GM19023 (cell line): ENCODE measurements at regions not wholly inside any gene's neighbourhood (a gene's known extent, or its start where the extent isn't known, plus 50 kb on each side); places are given as distances from the start of the nearest gene placed in this dataset.

Experiments used
- ATAC-seq: cut with Tn5 transposase; IDR thresholded peaks from one replicate; pipeline ENCODE4 v1.9.1; 2021; ENCODE audit warnings: mild to moderate bottlenecking, moderate library complexity; ENCODE audit not compliant: unreplicated experiment

- ATAC-seq, result no peak
Observed at GRCh38 chr5:74408150-74409043, 232.1 kb downstream of the ENC1 start.

- no peak for ATAC-seq
Observed at GRCh38 chr5:74407701-74408100, 232.8 kb downstream of the ENC1 start.

DNA sequence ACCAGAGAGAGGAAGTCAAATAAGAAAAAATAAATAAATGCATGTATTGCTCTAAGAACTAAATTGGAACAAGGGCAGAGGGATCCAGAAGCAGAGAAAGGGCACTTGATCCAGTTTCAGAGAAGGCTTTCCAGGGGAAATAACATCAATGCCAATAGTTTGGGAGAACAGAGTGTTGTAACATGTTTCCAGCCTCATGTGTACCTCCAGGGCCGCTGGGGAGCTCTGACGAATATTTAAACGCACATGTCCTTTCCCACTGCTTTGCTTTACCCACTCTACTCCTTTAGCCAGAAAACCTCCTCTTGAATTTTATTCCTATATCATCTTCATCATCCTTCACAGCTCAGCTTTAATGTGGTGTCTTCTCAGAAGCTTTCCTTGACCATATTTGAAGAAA lies 233.7 kb downstream of the ENC1 start:
- ATAC-seq, result no peak

DNA sequence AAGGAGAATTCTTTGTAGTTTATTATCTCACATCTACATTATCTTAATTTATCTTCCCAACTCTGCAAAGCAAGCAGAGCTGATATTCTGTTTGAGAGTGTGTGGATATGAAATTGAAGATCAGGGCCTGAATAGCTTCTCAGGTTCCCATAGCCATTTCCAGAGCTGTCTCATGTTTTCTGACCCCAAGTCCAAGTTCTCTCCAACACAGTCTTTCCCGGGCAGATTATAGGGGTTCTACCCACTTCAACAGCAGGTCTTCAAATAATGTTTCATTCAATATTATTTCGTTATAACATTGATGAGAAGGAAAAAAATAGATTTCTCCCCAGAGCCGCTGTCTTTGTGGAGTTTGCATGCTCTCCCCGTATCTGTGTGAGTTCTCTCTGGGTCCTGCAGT lies 234.9 kb downstream of the ENC1 start:
- ATAC-seq, result no peak

- no peak for ATAC-seq
Observed at GRCh38 chr5:74404574-74405508, 235.7 kb downstream of the ENC1 start.

GRCh38 chr5:74403771-74404170 lies 236.8 kb downstream of the ENC1 start:
- no peak for ATAC-seq

- ATAC-seq, result no peak
Observed at GRCh38 chr5:74402553-74402952, 238.0 kb downstream of the ENC1 start.

DNA sequence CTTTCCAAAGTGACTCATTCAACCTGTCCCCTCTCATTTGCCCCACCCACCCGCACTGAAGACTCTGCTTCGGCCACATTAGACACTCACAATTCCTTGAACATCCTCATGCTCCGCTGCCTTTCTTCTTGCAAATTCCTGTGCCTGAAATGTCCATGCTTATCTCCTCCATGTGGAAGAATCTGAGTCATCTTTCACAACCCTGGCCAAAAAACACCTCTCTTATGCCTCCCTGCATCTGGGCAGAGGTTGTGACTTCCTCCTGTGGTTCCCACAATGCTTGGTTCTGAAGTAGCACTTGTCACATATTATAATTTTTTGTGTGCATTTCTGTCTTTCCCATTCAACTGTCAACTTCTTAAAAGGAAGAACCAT lies 238.6 kb downstream of the ENC1 start:
- ATAC-seq, result no peak

DNA sequence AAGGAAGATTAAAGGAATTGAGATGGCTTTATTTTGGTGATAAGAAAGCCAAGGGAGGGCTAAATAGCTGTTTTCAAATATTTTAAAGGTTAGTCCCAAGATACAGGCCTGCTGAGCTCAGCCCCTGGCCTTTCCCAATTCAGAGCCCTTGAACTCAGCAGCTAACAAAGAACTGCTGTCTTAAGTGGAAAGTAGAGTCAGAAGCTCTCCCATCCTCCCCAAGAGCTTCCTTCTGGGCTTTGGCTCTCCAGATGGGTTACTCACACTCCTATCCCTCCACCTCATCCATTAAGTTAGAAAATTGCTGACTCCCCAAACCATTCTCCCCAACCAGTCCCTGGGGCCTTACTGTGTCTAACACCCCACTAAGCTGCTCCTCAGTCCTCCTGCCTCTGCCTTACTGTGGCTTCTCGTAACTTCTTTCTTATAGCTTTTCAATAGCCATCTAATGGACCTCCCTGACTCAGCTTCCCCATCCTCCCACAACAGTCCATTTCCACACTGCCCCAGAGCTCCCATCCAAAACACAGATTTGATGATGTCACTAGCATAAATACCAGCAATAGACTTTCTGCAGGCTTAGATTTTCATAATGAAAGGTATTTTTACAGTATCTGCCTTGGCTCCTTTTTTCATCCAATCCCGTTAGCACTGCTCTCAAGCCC lies 239.1 kb downstream of the ENC1 start:
- ATAC-seq, result no peak

DNA sequence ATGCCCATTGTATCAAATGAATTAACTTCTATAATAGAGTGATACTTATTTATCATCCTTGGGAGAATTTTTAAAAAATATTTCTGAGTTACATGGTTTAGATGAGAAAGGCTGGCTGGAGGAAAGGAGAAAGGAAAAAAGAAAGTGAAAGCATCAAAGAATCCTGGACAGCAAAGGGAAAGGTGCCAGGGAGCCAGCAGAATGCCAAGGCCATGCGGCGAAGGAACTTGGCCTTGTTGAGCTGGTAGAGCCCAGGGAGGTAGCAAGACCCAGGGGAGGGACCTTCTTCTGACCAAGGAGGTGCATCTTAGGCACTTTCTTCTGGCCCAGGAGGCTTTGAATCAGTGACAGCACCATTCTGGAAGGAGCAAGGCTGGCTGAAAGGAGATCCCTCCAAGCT lies 240.5 kb downstream of the ENC1 start:
- no peak for ATAC-seq

GRCh38 chr5:74396913-74397622 lies 243.5 kb downstream of the ENC1 start:
- no peak for ATAC-seq

DNA sequence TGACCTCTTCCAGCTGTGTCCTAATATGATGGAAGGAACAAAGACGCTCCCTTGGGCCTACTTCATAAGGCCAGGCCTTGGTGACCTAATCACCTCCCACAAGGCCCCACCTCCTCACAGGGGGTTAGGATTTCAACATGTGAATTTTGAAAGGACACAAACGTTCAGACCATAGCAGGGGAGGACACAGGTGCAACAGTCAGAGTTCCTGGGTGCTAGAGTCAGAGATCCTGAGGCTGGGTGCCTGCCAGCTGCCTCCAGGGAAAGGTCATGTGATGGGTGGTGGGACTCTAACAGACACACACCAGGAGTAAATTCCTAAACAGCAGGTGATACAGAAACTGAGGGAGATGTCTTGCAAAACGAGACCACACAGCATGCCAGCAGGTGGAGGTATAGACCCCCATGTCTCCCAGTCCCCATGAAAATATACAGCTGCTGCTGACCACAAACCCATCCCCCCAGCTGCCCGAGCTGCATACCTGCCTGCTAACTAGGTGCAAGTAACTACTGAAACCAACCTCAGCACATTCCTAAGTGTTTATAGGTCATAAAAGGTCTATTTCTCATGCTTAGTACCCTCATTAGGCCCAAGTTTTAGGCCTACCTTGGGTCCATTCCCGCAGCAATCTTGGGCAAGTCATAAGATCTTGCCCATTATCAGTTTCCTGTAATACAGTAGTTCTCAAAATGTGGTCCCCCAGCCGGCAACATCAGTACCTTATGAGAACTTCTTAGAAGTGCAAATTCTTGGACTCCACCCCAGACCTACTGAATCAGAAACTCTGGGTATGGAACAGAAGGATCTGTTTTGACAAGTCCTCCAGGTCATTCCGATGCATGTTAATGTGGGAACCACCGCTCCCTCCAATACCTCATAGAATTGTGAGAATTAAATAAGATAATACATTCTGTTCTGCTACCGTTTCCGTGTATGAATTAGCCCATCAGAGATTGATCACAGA lies 245.3 kb downstream of the ENC1 start:
- no peak for ATAC-seq

DNA sequence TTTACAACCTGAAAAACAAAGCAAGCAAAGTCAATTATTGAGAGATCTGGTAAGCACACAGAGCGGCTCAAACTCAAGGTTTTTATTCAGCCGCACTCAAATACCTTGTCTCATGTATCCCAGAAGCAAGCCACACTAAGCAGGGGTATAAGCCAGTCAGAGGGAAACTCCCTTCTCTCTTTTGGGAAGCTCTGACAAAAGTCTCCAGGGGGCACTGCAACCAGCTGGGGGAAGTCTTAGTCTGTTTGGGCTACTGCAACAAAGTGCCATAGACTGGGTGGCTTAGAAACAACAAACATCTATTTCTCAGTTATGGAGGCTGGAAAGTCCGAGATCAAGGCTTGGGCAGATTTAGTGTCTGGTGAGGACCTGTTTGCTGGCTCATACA lies 246.0 kb downstream of the ENC1 start:
- no peak for ATAC-seq

DNA sequence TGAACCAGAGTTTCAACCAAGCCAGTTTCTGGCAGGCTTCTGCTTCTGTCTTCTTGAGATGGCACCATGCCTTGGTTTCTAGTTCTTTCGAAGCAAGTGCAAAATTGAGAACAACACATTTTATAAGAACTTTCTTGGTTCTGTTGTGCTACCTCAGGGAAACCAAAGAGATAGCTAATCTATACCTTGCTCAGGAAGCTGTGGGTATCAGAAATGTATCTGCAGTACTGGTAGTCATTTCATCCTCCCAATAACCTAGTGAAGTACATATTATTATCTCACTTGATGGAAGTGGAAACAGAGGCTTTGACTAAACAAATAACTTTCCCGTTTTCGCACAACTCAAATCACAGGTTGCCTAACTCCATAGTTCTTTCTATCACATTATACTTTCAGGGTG lies 246.6 kb downstream of the ENC1 start:
- no peak for ATAC-seq

DNA sequence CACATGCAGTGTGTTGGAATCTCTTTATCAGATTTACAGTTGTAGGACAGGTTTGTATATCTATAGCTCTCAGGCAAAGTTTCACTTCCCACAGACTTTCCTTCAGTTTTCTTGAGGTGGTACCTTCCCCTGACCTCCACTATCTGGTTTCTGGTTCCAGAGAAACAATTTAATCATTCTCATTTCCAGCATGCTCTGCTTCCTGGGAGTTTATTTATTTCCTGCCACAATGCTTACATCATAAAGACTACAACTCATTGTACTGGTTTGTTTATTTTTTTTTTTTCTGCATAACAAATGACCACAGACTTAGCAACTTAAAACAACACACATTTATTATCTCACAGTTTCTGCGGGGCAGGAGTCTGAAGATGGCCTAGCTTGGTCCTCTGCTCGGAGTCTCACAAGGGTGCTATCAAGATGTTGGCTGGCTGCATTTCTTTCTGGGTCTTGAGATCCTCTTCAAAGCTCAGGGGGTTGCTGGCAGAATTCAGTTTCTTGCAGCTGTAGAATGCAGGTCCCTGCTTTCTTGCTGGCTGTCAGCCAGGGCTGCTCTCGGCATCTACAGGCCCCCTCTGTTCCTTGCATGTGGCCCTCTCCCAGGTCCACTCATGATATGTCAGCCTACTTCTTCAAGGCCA lies 247.7 kb downstream of the ENC1 start:
- ATAC-seq, result no peak

GRCh38 chr5:74391410-74391809 lies 249.1 kb downstream of the ENC1 start:
- no peak for ATAC-seq

DNA sequence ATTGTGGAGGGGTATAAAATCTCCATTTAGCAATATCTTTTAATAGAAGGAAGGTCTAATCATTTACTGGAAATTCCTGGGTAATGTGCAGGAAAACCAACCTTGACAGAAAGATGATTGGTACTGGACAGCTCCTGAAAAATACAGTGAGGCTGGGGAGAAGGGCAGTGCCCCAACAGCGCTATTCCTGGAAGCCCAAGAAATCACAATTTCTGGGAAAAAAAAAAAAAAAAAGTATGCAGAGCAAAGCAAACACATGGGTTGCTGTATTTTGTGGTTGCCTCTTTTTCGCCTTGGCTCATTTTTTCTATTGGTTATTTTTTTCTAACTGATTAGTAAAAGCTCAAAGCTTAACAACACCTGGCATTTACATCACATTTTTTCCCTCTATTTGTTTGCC lies 249.7 kb downstream of the ENC1 start:
- no peak for ATAC-seq

GRCh38 chr5:74390306-74390637 lies 250.3 kb downstream of the ENC1 start:
- no peak for ATAC-seq
